Prostate gland (tissue), 2 donors: ENCODE measurements at regions not wholly inside any gene's neighbourhood (a gene's known extent, or its start where the extent isn't known, plus 50 kb on each side); places are given as distances from the start of the nearest gene placed in this dataset.
A peak's percentile ranks its signal among the peaks of the same experiment; 100 is the strongest.

ENCODE experiments used
- DNase-seq: peaks from one replicate; pipeline ENCODE4 v3.0.0-alpha.2; 2019; ENCODE audit warnings: low spot score
- H3K27ac ChIP-seq, 2 donors: fragments of 200-600 bp; sonication (generic); 2 replicates each; pipeline ENCODE4 v1.5.1; 2017 to 2019
- H3K27me3 ChIP-seq: fragments of 200-600 bp; sonication (generic); replicated peaks from 2 replicates; pipeline ENCODE4 v1.5.1; 2019; ENCODE audit not compliant: insufficient read depth
- H3K36me3 ChIP-seq, 2 donors: fragments of 200-600 bp; sonication (generic); 1 replicate in 1 of 2; 2 replicates in 1 of 2; pipeline versions ENCODE4 v1.5.1 to v1.8.1; 2017 to 2019
- H3K4me1 ChIP-seq: fragments of 200-600 bp; sonication (generic); replicated peaks from 2 replicates; pipeline ENCODE4 v1.5.1; 2019
- H3K4me3 ChIP-seq, 2 donors: fragments of 200-600 bp; sonication (generic); 2 replicates each; pipeline ENCODE4 v1.5.1; 2017 to 2019
- H3K9me3 ChIP-seq: fragments of 200-600 bp; sonication (generic); 2 replicates; pipeline ENCODE4 v1.5.1; 2017
- POLR2A ChIP-seq: fragments of 450-650 bp; IDR thresholded peaks from one replicate; pipeline ENCODE4 v1.6.1; 2016; ENCODE audit warnings: antibody characterized with exemption, mild to moderate bottlenecking
- POLR2AphosphoS5 ChIP-seq: sonication (generic); formaldehyde crosslinking; IDR thresholded peaks from one replicate; pipeline ENCODE4 v1.6.1; 2017; ENCODE audit warnings: antibody characterized with exemption
- WGBS: methylation state at CpG from one replicate; pipeline ENCODE4 v1.1.5; 2018; 5-methylcytosine and 5-hydroxymethylcytosine counted together
- intact Hi-C: fragments of 100-400 bp; cut with DNase I; formaldehyde crosslinking; loops from one replicate; pipeline ENCODE4 v1.14.2; 2022
- TF ChIP-seq, protein P1 (sequence below), 4 experiments: fragments of 200-600 bp in 2 of 4; fragments of 450-650 bp in 2 of 4; sonication (generic) in 2 of 4; IDR thresholded peaks; 1 replicate in 3 of 4; 2 replicates in 1 of 4; pipeline ENCODE4 v1.5.1; 2016 to 2019; ENCODE audit warnings: antibody characterized with exemption in 4 of 4, mild to moderate bottlenecking in 2 of 4, moderate library complexity in 2 of 4

DNA sequence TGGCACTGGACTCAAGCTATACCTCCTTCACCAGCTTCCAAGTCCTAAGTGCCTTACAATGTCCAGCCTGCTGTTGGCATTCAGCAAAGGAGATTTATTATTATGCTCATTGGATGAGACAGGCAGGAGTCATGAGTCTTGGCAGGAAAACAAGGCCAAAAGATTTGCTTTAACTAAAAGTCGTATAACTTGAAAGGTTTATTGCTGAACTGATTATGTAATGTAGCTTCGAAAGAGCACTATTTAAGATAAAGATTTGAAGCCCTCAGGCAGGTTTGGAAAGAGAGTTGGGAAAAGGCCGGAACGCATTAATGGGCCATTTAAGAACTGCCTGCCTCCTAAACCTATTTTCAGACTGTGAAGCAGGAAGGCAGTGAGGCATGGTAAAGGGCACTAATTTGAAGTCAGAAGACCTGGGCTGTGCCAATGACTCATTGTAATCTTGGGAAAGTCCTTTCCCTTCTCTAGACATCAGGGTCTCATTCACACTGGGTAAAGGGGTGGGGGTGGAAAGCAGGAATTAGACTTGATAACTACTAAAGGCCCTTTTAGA lies 280.5 kb upstream of the EDA2R start:
- Histone ChIP-seq H3K27me3 (no peaks in the 10 kb centered on the region), H3K36me3 (no peaks in the 10 kb centered on the region), H3K27ac (no peak overlapping the region), H3K9me3 (no peaks in the 10 kb centered on the region), H3K4me1 (no peaks in the 10 kb centered on the region), H3K4me3 (no peak overlapping the region)
- peak; percentile 9 for DNase-seq
- TF ChIP-seq POLR2A (no peak), POLR2AphosphoS5 (peak; percentile 53)
- TF ChIP-seq, protein P1, sequence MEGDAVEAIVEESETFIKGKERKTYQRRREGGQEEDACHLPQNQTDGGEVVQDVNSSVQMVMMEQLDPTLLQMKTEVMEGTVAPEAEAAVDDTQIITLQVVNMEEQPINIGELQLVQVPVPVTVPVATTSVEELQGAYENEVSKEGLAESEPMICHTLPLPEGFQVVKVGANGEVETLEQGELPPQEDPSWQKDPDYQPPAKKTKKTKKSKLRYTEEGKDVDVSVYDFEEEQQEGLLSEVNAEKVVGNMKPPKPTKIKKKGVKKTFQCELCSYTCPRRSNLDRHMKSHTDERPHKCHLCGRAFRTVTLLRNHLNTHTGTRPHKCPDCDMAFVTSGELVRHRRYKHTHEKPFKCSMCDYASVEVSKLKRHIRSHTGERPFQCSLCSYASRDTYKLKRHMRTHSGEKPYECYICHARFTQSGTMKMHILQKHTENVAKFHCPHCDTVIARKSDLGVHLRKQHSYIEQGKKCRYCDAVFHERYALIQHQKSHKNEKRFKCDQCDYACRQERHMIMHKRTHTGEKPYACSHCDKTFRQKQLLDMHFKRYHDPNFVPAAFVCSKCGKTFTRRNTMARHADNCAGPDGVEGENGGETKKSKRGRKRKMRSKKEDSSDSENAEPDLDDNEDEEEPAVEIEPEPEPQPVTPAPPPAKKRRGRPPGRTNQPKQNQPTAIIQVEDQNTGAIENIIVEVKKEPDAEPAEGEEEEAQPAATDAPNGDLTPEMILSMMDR (IDR thresholded peaks at IDR 0.05): no peak
- intact Hi-C loops: no loop called here
- 15% methylated on average over 4 of the region's 4 CpGs for WGBS

DNA sequence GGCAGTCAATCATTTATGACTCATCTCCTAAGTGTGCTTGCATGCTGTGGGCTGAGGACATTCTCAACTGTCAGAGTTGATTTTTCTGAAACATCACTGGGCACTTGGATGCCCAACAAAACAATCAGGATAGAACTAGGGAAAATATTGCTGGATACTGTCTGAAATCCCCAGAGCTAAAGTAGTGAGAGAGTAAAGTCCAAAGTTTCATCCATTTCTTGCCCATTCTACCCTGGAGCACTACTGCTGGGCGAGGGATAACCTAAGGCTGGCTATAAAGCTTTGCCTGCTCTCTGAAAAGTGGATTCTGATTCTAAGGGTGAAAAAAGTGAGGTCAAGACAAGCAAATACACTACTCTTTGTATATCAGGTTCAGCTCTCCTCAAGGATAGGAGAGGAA lies 279.6 kb upstream of the EDA2R start:
- Histone ChIP-seq H3K36me3 (no peaks in the 10 kb centered on the region), H3K4me3 (no peak overlapping the region), H3K27me3 (no peaks in the 10 kb centered on the region), H3K9me3 (no peaks in the 10 kb centered on the region), H3K4me1 (no peaks in the 10 kb centered on the region), H3K27ac (no peak overlapping the region)
- intact Hi-C loops: no loop called here
- WGBS: 92% methylated on average over 1 of the region's 1 CpG
- no peak for DNase-seq
- TF ChIP-seq POLR2A (no peak), POLR2AphosphoS5 (no peak)
- TF ChIP-seq, protein P1 (IDR thresholded peaks at IDR 0.05): no peak

DNA sequence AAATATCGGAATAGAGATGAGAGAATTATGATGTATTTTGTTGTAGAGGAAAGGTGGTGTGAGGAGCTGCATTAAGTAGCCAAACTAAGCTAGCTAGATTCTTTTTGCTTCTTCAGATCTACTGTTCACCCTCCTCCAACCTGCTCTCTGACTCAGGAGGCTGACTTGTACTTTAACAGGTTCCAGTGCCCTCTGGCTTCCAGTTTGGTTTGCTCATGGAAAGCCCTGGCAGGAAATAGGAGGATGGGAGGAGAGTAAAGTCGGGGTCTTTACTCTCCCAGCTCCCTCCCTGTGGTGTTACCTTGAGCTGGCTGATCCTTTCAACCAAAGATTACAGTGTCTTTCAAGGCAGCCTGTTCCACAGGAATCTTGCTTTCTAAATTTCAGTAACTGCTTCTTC lies 277.0 kb upstream of the EDA2R start:
- TF ChIP-seq, protein P1 (IDR thresholded peaks at IDR 0.05): no peak
- TF ChIP-seq POLR2AphosphoS5 (no peak), POLR2A (no peak)
- intact Hi-C loops: no loop called here
- Histone ChIP-seq H3K27me3 (no peaks in the 10 kb centered on the region), H3K4me1 (no peaks in the 10 kb centered on the region), H3K27ac (no peak overlapping the region), H3K4me3 (no peak overlapping the region), H3K36me3 (no peaks in the 10 kb centered on the region), H3K9me3 (no peaks in the 10 kb centered on the region)
- DNase-seq: no peak
- WGBS: 60% methylated on average over 2 of the region's 2 CpGs

DNA sequence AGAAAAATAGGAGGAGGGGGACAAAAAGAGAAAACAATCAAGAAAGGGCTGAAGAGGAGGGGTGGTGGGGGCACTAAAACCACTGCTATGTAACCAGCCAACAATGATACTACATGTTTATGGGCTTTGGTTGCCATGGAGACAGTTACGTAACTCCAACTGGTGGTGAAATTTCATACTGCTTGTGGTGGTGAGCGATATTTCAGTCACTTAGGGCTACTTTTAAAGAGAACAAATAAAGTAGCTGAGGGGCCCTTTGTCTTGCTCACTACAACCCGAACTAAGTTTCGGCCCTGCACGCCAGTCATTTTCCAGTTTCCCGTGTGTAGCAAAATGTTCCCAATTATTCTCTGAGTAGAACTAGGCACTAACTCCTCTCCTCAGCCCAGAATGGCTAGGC lies 275.2 kb upstream of the EDA2R start:
- DNase-seq: peak; percentile 46
- Histone ChIP-seq H3K27me3 (no peaks in the 10 kb centered on the region), H3K4me1 (no peaks in the 10 kb centered on the region), H3K4me3 (no peak overlapping the region), H3K36me3 (no peaks in the 10 kb centered on the region), H3K27ac (no peak overlapping the region), H3K9me3 (no peaks in the 10 kb centered on the region)
- intact Hi-C loops: no loop called here
- 17% methylated on average over 6 of the region's 6 CpGs for WGBS
- TF ChIP-seq POLR2AphosphoS5 (peak; percentile 5), POLR2A (no peak)
- TF ChIP-seq, protein P1 (IDR thresholded peaks at IDR 0.05): peak in 1 of 4 experiments; percentile 27

DNA sequence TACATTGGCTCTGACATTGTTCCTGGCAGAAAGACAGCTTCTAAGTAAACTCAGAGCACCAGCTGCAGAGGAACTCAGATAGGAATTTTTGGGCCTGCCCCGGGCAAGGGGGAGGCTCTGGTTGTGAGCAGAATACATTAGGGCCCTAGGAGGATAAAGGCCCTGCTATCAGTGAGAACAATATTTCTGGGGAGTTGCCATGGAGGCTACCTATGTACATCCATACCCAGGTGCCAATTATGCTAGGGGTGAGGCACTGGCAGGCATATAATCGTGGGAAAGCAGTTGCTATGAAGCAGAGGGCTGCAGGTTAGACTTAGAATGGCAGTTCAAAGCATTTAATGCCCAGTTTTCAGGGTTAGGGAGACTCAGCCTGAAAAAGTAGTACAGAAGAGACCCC lies 273.5 kb upstream of the EDA2R start:
- WGBS: 29% methylated on average over 2 of the region's 2 CpGs
- no peak for DNase-seq
- Histone ChIP-seq H3K27ac (no peak overlapping the region), H3K4me1 (no peaks in the 10 kb centered on the region), H3K27me3 (no peaks in the 10 kb centered on the region), H3K4me3 (no peak overlapping the region), H3K9me3 (no peaks in the 10 kb centered on the region), H3K36me3 (no peaks in the 10 kb centered on the region)
- intact Hi-C loops: no loop called here
- TF ChIP-seq POLR2A: no peak
- TF ChIP-seq, protein P1 (IDR thresholded peaks at IDR 0.05): no peak
- no peak for TF ChIP-seq POLR2AphosphoS5
